ENCODE measurements at regions not wholly inside any gene's neighbourhood (a gene's known extent, or its start where the extent isn't known, plus 50 kb on each side); places are given as distances from the start of the nearest gene placed in this dataset.

DNA sequence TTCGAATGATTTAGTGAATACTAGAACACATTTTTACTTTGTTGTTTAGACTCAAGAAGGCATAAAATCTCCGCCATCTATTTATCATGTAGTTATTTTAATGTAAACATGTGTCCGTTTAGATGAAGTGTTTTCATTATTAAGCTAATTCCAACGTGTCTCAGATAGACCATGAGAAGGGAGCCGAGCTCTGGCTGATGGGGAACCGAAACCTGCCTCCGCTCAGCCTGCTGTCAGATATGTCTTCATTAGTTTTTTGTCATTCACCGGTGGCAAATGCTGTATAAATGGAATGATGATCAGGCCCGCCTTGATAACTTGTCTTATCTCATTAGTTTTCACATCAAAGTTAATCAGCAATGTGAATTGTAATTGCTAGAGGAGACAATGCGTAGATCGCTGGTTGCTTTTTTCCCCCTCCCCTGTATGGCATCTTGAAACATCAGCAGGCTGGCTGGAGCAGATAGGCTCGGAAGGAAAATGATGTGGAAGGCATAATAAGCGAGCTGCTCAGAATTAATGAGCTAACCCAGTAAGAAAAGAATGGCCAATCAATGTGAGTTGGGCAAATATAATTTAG lies 136.4 kb downstream of the LINC00237 start:
- TF ChIP-seq, protein P1, sequence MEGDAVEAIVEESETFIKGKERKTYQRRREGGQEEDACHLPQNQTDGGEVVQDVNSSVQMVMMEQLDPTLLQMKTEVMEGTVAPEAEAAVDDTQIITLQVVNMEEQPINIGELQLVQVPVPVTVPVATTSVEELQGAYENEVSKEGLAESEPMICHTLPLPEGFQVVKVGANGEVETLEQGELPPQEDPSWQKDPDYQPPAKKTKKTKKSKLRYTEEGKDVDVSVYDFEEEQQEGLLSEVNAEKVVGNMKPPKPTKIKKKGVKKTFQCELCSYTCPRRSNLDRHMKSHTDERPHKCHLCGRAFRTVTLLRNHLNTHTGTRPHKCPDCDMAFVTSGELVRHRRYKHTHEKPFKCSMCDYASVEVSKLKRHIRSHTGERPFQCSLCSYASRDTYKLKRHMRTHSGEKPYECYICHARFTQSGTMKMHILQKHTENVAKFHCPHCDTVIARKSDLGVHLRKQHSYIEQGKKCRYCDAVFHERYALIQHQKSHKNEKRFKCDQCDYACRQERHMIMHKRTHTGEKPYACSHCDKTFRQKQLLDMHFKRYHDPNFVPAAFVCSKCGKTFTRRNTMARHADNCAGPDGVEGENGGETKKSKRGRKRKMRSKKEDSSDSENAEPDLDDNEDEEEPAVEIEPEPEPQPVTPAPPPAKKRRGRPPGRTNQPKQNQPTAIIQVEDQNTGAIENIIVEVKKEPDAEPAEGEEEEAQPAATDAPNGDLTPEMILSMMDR (IDR thresholded peaks at IDR 0.05) = no peak
- H3K4me3 Mint-ChIP-seq = no peak overlapping the region
- no peaks in the 10 kb centered on the region for H3K36me3 Mint-ChIP-seq (ENCODE audit: low read depth)
- H3K27me3 Mint-ChIP-seq (ENCODE audit: insufficient read depth) = no peaks in the 10 kb centered on the region
- H3K4me1 Mint-ChIP-seq (ENCODE audit: low read depth) = no peaks in the 10 kb centered on the region
- peaks cover 21% of the 10 kb centered on the region for H3K9me3 Mint-ChIP-seq
- no peak for DNase-seq
- H3K27ac Mint-ChIP-seq = no peak overlapping the region

DNA sequence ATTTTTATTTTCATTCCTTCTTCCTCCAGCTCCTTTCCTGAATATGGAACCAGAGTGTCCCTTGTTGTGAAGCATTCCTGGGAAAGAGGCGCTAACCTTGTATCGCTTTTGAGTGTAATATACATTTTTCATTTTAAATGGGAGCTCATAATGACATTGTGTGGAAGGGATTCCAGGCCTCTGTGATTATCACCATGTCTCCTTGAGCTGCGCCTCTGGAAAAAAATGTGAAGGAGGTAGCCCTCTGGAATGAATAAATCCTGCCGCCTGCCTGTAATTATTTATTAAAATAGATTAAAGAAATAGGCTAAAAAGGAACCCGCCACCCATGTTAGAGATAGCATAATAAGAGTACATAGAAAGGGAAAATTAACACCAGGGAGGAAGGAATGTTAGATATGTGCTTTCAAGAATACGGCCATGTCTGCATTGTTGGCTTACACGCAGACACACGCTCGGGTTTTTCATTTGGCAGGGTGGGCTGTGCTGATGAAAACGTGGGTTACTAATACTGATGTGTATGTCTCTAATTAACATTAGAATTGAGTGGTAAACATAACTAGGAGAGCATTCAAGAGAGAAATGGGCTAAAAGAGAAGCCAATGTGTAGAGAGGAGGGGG lies 138.5 kb downstream of the LINC00237 start:
- H3K4me3 Mint-ChIP-seq = no peak overlapping the region
- no peak for DNase-seq
- H3K27ac Mint-ChIP-seq = no peak overlapping the region
- no peaks in the 10 kb centered on the region for H3K4me1 Mint-ChIP-seq (ENCODE audit: low read depth)
- TF ChIP-seq, protein P1 (IDR thresholded peaks at IDR 0.05) = no peak
- H3K27me3 Mint-ChIP-seq (ENCODE audit: insufficient read depth) = no peaks in the 10 kb centered on the region; the same call in 1 of the 2 replicates
- H3K36me3 Mint-ChIP-seq (ENCODE audit: low read depth) = no peaks in the 10 kb centered on the region
- H3K9me3 Mint-ChIP-seq = peaks cover 4% of the 10 kb centered on the region

DNA sequence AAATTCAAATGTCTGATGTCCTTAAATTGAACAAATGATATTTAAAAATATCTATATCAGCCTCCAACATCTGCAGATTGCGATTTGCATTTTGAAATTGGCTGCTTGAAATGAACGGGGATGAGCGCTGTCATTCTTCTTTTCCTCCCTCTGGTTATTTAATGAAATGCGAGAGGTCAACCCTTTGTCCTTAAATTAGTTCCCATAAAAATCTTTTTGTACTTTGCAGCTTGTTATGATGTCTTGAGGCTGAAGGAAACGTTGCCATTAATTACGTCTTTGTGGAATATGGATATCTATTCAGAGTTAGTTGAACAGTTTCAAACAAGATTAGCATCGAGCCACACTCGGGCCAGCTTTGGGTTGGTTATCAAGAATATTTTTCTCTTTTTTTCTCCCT lies 140.0 kb downstream of the LINC00237 start:
- no peak overlapping the region for H3K27ac Mint-ChIP-seq
- H3K4me1 Mint-ChIP-seq (ENCODE audit: low read depth) = no peaks in the 10 kb centered on the region
- no peaks in the 10 kb centered on the region; the same call in 1 of the 2 replicates for H3K27me3 Mint-ChIP-seq (ENCODE audit: insufficient read depth)
- no peak overlapping the region for H3K4me3 Mint-ChIP-seq
- no peak for DNase-seq
- TF ChIP-seq, protein P1 (IDR thresholded peaks at IDR 0.05) = no peak
- no peaks in the 10 kb centered on the region for H3K36me3 Mint-ChIP-seq (ENCODE audit: low read depth)
- peaks cover 13% of the 10 kb centered on the region; the same call in 1 of the 2 replicates for H3K9me3 Mint-ChIP-seq

DNA sequence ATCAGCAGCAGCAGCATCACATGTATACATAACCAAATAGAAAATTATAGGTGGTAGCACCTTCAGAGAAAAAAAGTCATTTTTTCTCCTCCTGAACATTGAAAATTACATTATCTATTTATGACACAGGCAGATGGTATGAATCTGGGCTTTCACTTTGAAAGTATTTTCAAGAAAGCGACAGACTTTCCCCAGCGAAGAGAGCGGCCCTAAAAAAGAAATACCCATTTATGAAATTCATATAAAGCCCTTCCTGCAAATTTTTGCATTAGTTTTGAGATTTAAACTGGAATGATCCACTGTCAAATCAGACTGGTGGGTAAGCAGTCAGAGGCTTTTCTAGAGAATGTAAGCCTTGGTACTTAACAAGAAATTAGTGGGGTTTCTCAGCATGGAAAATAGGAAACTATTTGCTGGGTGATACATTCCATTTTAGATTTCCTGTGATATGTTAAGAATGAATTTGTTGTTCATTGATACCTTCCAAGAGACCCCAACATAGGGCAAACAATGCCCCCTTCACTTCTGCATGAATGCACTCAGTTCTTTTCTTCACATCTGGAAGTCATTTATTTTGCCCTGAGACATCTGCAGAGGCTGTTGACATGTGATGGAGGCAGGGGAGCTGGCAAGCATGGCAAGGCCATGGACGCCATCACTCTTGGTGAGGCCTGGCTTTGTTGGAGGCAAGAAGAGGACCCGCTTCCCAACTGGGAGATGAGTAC lies 147.0 kb downstream of the LINC00237 start:
- H3K9me3 Mint-ChIP-seq = peaks cover 36% of the 10 kb centered on the region
- no peaks in the 10 kb centered on the region for H3K4me1 Mint-ChIP-seq (ENCODE audit: low read depth)
- no peak overlapping the region for H3K4me3 Mint-ChIP-seq
- TF ChIP-seq, protein P1 (IDR thresholded peaks at IDR 0.05) = no peak
- H3K27me3 Mint-ChIP-seq (ENCODE audit: insufficient read depth) = peaks cover 3% of the 10 kb centered on the region
- no peak overlapping the region for H3K27ac Mint-ChIP-seq
- no peaks in the 10 kb centered on the region for H3K36me3 Mint-ChIP-seq (ENCODE audit: low read depth)
- DNase-seq = no peak

DNA sequence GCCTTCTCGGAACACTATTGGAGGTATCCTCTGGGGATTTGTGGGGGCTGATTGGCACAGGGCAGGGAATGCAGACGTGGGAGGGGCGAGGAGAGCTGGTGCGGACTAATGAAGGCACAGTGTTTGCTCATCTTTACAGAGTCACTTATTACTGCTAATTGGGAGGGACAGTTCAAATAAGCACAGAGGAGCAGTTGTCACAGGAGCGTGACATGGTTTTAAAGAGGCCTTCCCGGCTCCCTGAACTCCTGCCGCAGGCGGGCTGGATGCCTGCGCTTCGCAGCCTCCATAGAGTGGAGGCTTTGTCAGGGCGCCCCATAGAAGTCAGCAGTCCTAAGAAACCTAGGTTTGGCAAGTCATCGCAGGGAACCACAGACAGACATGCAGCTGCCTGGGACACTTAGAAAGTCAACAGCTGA lies 149.6 kb downstream of the LINC00237 start:
- no peak overlapping the region for H3K27ac Mint-ChIP-seq
- no peaks in the 10 kb centered on the region for H3K4me1 Mint-ChIP-seq (ENCODE audit: low read depth)
- DNase-seq = no peak
- no peak overlapping the region for H3K4me3 Mint-ChIP-seq
- TF ChIP-seq, protein P1 (IDR thresholded peaks at IDR 0.05) = no peak
- no peaks in the 10 kb centered on the region for H3K36me3 Mint-ChIP-seq (ENCODE audit: low read depth)
- peaks cover 3% of the 10 kb centered on the region; the same call in 1 of the 2 replicates for H3K27me3 Mint-ChIP-seq (ENCODE audit: insufficient read depth)
- H3K9me3 Mint-ChIP-seq = peaks cover 43% of the 10 kb centered on the region

Measured in HFFc6 (cell line).